GM10248 (cell line): ENCODE measurements at regions not wholly inside any gene's neighbourhood (a gene's known extent, or its start where the extent isn't known, plus 50 kb on each side); places are given as distances from the start of the nearest gene placed in this dataset.

Experiments used
- CTCF ChIA-PET: fragments of 300-600 bp; sonication (Branson Sonifier 250); formaldehyde crosslinking; extraction: SDS; loops from one replicate; lab custom pipeline; 2021; ENCODE audit warnings: antibody characterized with exemption; lab: Yijun Ruan, JAX
- POLR2A ChIA-PET: fragments of 350-650 bp; sonication (Branson Sonifier 250); formaldehyde crosslinking; extraction: SDS; loops from one replicate; lab custom pipeline; 2020; ENCODE audit warnings: antibody characterized with exemption; lab: Yijun Ruan, JAX
- DNase-seq: peaks from one replicate; pipeline ENCODE4 v3.0.0; 2012; ENCODE audit errors: extremely low spot score
- TF ChIP-seq, protein P1 (sequence below): IDR thresholded peaks from 2 replicates; pipeline ENCODE4 v1.5.1; 2012; ENCODE audit warnings: mild to moderate bottlenecking, low read depth; ENCODE audit errors: extremely low read depth, missing control alignments, control extremely low read depth

DNA sequence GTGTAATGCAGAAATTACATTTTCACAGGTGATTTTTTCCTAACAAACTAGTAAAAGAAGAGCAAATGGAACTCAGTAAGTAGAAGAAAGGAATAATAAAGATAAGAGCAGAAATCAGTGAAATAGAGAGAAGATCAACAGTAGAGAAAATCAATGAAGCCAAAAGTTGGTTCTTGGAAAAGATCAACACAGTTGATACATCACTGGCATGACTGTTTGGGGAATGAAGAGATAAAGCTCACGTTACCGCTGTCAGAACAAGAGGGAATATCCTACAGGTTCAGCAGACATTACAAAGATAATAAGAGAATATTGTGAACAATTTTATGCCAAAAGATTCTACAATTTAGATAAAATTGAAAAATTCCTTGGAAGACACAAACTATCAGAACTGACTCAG, 146.4 kb downstream of the ACTR3B start:
- CTCF ChIA-PET = no interaction called here
- no peak for DNase-seq
- TF ChIP-seq, protein P1, sequence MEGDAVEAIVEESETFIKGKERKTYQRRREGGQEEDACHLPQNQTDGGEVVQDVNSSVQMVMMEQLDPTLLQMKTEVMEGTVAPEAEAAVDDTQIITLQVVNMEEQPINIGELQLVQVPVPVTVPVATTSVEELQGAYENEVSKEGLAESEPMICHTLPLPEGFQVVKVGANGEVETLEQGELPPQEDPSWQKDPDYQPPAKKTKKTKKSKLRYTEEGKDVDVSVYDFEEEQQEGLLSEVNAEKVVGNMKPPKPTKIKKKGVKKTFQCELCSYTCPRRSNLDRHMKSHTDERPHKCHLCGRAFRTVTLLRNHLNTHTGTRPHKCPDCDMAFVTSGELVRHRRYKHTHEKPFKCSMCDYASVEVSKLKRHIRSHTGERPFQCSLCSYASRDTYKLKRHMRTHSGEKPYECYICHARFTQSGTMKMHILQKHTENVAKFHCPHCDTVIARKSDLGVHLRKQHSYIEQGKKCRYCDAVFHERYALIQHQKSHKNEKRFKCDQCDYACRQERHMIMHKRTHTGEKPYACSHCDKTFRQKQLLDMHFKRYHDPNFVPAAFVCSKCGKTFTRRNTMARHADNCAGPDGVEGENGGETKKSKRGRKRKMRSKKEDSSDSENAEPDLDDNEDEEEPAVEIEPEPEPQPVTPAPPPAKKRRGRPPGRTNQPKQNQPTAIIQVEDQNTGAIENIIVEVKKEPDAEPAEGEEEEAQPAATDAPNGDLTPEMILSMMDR = no peak
- POLR2A ChIA-PET = no interaction called here

DNA sequence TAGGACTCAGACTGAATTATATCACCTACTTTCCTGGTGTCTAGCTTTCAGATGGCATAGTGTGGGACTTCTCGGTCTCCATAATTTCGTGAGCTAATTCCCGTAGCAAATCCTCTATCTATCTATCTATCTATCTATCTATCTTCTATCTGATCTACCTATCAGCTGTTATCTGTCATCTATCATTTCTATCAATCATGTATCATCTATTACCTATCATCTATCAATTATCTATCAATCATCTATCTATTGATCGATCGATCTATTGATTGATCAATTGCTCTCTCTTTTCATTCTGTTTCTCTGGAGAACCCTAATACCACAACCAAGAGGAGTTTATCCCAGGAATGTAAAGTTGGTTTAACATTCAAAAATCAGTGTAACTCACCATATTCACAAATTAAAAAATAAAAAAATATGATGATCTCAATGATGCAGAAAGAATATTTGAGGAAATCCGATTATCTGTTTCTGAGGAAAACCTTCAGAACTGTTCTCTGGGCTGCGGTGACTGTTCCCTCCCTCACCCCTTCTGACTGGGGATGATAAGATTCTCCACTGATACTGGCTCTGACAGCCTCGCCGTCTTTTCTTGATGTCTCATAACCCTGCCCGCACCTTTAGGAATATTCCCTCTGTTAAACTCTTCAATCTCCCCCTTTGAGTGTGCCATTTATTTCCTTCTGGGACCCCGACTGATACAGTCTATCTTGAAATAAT, 147.7 kb downstream of the ACTR3B start:
- DNase-seq = no peak
- TF ChIP-seq, protein P1 = no peak
- POLR2A ChIA-PET = no interaction called here
- CTCF ChIA-PET = no interaction called here

GRCh38 chr7:152909280-152909679, 149.7 kb downstream of the ACTR3B start:
- ChIA-PET POLR2A (no interaction called here), CTCF (no interaction called here)
- no peak for DNase-seq
- TF ChIP-seq, protein P1 = no peak

DNA sequence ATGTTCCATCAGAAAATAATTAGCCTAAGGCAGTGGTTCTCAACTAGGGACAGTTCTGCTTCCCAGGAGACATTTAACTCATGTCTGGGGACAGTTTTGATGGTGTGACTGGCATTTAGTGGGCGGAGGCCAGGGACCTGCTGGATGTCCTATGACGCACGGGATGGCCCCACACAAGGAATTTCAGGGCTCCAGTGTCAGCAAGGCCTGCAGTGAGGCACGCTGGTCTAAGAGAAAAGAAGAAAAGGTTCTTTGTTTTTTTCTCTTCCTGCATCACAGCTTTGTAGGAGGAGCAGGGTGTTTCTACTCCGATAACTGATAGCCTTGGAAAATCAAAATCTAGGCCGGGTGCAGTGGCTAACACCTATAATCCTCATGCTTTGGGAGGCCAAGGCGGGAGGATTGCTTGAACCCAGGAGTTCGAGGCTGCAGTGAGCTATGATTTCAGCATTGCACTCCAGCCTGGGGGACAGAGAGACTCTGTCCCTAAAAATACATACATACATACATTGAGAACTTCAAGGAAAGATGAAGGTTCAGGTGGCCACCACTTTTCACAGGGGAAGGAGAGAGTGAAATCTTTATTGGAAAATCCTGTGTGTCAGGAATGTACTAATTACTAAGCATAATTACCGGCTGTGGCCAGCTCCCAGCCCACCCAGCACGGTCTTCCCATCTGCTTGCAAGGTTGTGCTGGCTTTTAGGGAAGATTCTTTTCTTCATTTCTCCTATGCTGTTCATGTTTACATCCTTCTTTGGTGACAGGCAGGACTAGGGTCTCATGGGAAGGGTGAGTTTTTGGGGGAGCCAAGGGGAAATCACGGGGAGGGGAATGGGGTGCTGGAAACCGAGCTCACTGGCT, 150.4 kb downstream of the ACTR3B start:
- TF ChIP-seq, protein P1 = no peak
- CTCF ChIA-PET = no interaction called here

GRCh38 chr7:152910545-152911225, 151.1 kb downstream of the ACTR3B start:
- TF ChIP-seq, protein P1 = no peak
- no peak for DNase-seq
- POLR2A ChIA-PET = interaction anchor here (0.5 kb wide), 1 partner anchor 496 kb away, joined by 4 read pairs; no protein-coding TSS in a partner anchor
- CTCF ChIA-PET = no interaction called here

More for the DNA sequence above, 150.4 kb downstream of the ACTR3B start:
- POLR2A ChIA-PET = interaction anchor here (0.5 kb wide), 1 partner anchor 495 kb away, joined by 4 read pairs; no protein-coding TSS in a partner anchor
- no peak for DNase-seq

- CTCF ChIA-PET = no interaction called here
- TF ChIP-seq, protein P1 = no peak
- POLR2A ChIA-PET = no interaction called here
- DNase-seq = no peak
Measured at GRCh38 chr7:152911226-152911560, 151.6 kb downstream of the ACTR3B start.
